NCI-H1092 treated with DMSO at 0.1 percent for 48 hours (cell line): ENCODE measurements at regions not wholly inside any gene's neighbourhood (a gene's known extent, or its start where the extent isn't known, plus 50 kb on each side); places are given as distances from the start of the nearest gene placed in this dataset.
"Not testable (repeated sequence)": the region's sequence is repeated elsewhere in the genome, so short reads cannot be mapped to it uniquely, and the experiment has no call there.

ENCODE experiments used
- DNase-seq: peaks from one replicate; lab custom pipeline; 2025; lab: John Stamatoyannopoulos, UW

- no peak for DNase-seq
Measured at GRCh38 chr16:48997946-48998345, 283.7 kb downstream of the CBLN1 start.

- no peak for DNase-seq
Measured at GRCh38 chr16:48997081-48997615, 284.5 kb downstream of the CBLN1 start.

GRCh38 chr16:48978501-48978900 is 303.1 kb downstream of the CBLN1 start:
- no peak for DNase-seq

- no peak for DNase-seq
Measured at GRCh38 chr16:48972236-48972635, 309.4 kb downstream of the CBLN1 start.

GRCh38 chr16:48971571-48972077 is 310.0 kb downstream of the CBLN1 start:
- no peak for DNase-seq

- DNase-seq = no peak
Measured at GRCh38 chr16:48970216-48970615, 311.4 kb downstream of the CBLN1 start.

GRCh38 chr16:48969611-48970010 is 312.0 kb downstream of the CBLN1 start:
- no peak for DNase-seq

GRCh38 chr16:48965386-48965785 is 316.3 kb downstream of the CBLN1 start:
- DNase-seq = peak; percentile 96

- DNase-seq = no peak
Measured at GRCh38 chr16:48963901-48964615, 317.6 kb downstream of the CBLN1 start.

- no peak for DNase-seq
Measured at GRCh38 chr16:48963306-48963705, 318.3 kb downstream of the CBLN1 start.

- DNase-seq = no peak
Measured at GRCh38 chr16:48961546-48961945, 320.1 kb downstream of the CBLN1 start.

GRCh38 chr16:48960830-48961229 is 320.8 kb downstream of the CBLN1 start:
- no peak for DNase-seq

GRCh38 chr16:48959747-48960146 is 321.9 kb downstream of the CBLN1 start:
- no peak for DNase-seq

- peak; percentile 14 for DNase-seq
Measured at GRCh38 chr16:48959204-48959603, 322.4 kb downstream of the CBLN1 start.

- no peak for DNase-seq
Measured at GRCh38 chr16:48958681-48959080, 323.0 kb downstream of the CBLN1 start.

GRCh38 chr16:48956620-48957019 is 325.0 kb downstream of the CBLN1 start:
- DNase-seq = no peak

- no peak for DNase-seq
Measured at GRCh38 chr16:48955837-48956236, 325.8 kb downstream of the CBLN1 start.

- DNase-seq = not testable (repeated sequence)
Measured at GRCh38 chr16:48951621-48952125, 330.0 kb downstream of the CBLN1 start.

GRCh38 chr16:48950184-48950583 is 331.5 kb downstream of the CBLN1 start:
- DNase-seq = no peak

GRCh38 chr16:48949636-48950035 is 332.0 kb downstream of the CBLN1 start:
- no peak for DNase-seq

- DNase-seq = no peak
Measured at GRCh38 chr16:48948911-48949310, 332.7 kb downstream of the CBLN1 start.

- no peak for DNase-seq
Measured at GRCh38 chr16:48947371-48947713, 334.3 kb downstream of the CBLN1 start.

GRCh38 chr16:48946686-48947370 is 334.8 kb downstream of the CBLN1 start:
- DNase-seq = no peak
